ENCODE measurements at regions not wholly inside any gene's neighbourhood (a gene's known extent, or its start where the extent isn't known, plus 50 kb on each side); places are given as distances from the start of the nearest gene placed in this dataset.
A peak's percentile ranks its signal among the peaks of the same experiment; 100 is the strongest.

DNA sequence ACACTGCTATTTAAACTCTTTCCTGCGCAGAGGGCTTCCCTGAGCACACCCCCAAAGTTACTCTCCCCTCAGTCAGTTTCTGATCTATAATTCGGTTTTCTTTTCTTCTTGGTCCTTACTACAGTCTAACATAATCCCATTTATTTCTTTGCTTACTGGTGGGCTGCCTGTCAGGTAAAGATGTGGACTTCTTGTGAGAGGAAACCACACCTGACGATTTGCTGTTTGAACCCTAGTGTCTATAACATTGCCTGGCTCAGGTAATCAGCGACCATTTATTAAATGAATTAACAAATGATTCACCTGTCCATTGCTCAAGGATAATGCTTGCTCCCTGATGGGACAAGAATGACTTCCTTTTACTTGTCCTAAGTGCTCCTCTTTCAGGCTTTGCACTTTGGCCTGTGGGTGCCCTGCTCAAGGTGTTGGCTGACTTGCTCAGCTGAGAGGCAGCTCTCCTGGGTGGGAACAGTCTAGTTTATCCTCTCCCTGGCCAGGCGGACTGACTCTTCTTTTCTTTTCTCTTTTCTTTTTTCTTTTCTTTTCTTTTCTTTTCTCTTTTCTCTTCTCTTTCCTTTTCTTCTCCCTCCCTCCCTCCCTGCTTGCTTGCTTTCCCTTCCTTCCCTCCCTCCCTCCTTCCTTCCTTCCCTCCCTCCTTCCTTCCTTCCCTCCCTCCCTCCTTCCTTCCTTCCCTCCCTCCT, 233.1 kb downstream of the BCAS1 start:
- DNase-seq (ENCODE audit: low spot score): no peak

DNA sequence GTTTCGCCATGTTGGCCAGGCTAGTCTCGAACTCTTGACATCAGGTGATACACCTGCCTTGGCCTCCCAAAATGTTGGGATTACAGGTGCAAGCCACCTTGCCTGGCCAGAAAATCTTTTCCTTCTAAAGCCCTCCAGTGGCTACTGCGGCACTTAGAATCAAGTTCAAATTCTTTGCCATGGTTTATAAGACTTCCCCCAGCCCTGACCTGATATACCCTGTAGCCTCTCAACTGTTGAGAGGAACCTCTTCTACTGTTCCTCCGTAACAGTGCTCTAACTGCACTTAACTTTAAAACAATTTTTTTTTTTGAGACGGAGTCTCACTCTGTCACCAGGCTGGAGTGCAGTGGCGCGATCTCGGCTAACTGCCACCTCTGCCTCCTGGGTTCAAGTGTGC, 235.6 kb downstream of the BCAS1 start:
- no peak for DNase-seq (ENCODE audit: low spot score)

DNA sequence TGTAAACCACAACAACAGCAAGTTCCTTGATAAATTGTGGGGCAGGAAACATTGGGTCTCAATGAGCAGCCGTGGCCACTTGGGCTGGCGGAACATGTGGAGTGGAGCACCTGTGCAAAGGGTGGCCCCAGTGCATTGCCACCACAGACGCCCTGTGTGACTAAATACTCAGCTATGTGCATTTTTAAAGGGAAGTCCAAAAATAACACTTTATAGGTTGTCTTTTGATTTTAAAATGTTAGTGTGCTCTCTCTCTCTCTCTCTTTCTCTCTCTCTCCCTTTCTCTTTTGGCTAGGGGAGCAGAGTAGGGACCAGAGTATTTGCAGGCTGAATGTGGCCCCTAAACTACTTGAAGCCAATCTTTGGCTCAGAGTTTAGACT, 236.3 kb downstream of the BCAS1 start:
- peak; percentile 46 for DNase-seq (ENCODE audit: low spot score)

DNA sequence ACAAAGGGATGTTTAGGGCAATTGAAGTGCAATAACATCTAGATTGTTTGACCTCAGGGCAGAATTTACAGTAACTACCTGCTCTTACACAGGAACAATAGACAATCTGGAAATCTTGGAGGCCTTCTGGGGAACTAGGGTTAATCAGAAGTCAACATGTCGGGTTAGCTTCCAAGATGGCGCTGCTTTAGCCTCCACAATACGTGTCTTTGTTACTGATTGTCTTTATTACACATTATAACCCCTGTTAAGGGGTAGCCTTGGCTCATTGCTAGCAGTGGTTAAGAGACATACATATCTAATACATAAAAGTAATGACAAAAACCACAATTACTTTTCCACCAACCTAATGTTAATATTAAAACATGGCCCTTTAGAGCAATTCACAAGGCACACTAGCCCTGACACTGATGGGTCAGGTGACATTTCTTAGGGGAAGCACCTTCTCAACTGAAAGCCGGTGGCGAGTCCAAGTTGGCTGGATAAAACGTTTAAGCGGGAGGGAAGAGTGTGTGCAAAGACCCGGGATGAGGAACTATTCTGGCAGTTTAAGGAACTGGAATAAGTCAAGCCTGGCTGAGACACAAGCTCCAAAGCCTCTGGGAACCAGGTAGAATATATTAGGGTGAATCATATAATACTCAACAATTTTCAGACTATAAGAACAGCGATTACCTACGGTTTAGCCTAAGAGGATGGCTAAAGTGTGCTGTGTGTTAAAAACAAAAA, 236.9 kb downstream of the BCAS1 start:
- DNase-seq (ENCODE audit: low spot score): no peak

DNA sequence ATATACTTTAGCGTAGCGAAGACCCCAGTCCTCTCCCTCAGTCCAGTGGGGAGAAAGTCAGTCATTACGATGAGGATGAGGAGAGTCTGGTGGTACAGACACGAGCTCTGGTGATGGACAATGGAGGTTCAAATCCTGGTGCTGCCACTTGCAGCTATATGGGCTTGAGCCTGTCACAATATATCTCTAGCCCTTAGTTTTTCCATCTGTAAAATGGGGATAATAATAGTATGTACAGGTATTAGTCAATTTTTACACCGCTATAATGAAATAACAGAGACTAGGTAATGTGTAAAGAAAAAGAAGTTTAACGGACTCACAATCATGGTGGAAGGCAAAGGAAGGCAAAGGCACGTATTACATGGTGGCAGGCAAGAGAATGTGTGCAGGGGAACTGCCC, 237.9 kb downstream of the BCAS1 start:
- DNase-seq (ENCODE audit: low spot score): no peak

DNA sequence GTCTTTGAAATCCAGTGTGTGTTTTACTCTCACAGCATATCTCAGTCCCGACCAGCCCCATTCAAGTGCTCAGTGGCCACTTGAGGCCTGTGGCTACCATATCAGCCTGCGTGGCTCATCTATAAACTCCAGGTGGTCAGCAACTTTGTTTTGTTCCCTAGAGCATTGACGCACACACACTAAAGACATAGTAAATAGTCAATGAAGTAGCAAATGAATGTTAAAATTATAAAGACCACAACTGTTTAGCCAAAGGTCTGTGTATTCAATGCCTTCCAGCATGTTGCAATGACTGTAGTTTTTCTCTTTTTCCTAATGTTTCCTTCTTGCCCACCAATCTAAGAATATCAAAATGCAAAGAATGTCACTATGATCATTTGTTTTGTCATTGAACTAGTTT, 238.2 kb upstream of the ZNF217 start:
- DNase-seq (ENCODE audit: low spot score): no peak

DNA sequence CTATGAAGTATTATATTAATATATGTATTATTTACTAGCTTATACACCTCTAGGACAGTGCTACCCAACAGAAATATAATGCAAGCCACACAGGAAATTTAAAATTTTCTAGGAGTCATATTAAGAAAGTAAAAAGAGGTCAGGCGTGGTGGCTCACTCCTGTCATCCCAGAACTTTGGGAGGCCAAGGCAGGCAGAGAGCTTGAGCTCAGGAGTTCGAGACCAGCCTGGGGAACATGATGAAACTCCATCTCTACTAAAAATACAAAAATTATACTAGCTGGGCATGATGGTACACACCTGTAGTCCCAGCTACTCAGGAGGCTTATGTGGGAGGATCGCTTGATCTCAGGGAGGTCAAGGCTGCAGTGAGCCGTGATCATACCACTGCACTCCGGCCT, 237.6 kb upstream of the ZNF217 start:
- no peak for DNase-seq (ENCODE audit: low spot score)

DNA sequence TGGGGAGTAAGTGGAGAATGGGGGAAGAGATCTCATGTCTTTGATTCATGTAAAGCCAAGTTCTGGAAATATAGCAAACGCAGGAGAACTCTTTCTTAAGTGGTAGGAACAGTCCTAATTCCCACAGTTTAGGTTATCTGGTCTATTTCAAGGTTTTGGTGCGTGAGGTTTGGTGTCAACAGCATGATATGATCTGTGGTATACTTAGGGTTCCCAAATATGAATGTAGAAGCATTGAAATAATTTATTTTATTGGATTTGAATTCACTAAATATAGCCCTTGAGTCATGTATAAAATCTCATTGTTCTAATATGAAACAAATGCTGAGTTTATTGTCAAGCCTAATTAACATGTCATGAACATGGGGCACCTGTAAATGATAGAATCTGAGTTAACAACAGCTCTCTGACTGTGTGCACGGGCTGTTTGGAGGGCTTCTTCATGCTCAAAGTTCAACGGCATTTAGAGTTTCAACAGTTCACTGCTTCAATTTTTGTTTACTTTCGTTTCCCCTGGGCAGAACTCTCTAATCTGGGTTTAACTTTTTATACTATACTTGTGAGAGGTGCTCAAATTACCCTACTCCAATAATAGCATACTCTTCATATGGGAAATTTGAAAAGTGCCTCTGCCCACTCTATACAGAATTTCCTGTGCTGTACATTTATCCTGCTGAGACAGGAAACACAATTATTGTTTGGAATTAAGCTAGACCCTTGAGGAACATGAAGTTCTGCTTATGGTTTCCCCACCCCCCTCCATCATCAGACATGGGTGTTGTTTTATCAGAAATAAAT, 236.3 kb upstream of the ZNF217 start:
- peak; percentile 49 for DNase-seq (ENCODE audit: low spot score)

DNA sequence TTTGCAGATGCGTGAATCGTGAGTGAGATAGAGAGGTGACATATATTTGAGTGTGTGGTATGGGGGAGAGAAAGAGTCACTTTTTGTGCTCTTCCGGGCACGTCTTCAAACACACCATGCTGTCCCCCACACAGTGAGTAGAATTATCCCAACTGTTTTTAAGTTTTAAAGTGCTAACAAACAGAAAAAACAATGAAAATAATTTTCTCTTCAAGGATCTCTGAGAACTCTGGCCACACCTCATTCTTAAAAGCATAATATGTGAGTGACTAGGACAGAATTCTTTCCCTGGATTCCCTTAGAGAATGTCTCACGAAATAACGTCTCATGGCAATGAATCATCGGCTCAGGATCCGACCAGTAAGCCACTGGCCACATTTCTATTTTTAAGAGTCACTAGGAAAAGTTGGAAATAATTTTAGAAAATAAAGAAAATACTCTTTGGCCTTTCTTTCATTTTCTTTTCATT, 235.7 kb upstream of the ZNF217 start:
- no peak for DNase-seq (ENCODE audit: low spot score)

DNA sequence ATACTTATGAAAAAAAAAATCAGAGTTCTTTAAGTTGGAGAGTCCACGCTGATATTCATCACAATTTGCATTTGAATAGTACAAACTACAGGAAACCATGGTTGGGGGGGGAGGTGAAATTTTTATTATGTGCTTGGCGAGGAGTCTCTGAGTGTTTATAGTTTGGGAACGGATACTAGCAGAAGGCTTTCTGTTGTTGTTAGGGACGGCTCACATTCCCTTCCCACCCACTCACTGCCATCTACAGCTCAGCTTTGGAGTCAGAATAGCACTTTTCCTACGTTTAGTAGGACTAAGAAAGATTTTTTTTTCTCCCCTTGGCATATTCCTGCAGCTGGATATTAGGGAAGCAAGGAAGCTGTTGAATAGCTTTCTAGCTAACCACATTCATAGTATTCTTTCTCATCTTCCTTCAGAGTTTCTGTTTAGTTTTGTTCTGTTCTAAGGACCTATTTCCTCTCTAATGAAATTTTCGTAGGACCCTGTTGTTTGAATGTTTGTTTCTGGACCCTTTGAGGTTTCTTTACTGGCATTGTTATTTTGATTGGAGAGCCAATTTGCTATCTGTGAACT, 235.1 kb upstream of the ZNF217 start:
- DNase-seq (ENCODE audit: low spot score): no peak

DNA sequence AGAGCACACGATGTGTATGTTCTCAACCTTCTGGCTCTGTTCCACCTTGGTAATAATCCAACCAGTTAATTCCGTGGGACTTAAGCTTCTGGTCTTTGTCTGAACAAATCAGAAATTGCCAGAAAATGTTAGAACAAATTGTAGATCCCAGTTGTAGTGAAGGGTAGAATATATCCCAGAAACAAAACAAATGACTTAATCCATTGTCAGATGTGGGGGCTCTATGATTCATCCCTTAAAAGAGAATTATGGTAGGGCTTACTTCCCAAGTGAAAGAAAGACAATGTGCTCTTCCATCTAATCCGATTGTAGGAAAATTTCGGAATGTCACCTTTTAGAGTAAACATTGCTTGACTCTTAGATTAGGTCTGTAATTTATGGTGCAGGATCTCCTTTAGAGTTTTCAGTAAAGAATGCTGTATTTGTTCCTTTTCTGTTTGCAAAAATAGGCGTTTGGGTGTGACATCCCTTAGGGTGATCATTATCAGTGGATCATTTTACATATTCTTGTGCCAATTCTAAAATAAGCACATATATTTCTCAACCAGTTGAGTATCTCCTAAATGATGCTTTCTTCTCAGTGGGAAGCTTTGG, 234.5 kb upstream of the ZNF217 start:
- DNase-seq (ENCODE audit: low spot score): no peak

DNA sequence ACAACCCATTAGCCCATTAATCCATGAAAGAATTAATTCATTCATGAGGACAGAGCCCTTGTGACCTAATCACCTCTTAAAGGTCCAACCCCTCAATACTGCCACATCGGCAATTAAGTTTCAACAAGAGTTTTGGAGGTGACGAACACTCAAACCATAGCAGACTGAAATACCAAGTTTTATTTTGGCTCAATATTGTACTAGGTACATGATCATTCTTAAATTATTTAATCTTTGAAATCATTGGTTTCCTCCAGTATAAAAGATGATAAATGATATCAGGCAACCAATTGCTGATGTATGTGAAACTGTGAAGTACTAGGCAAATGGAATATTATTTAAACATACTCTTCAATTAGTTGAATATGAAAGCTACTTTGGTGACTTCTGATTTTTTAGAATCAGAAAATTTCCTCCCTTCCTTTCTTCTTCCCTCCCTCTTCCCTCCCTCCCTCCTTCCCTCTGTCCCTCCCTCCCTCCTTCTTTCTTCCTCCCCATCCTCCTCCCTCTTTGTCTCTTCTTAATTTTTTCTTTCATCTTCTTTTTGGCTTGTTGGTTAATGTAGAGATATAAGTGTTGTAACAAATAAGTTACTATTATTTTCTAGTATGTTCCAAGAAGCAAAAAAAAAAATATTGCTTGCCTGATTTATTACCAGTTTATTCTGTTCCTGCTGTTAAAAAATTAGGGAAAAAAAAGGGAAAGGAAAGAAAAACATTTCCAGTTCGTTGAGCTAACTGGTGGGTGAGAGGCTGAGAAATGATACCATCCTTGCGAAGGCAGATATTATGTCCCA, 233.9 kb upstream of the ZNF217 start:
- DNase-seq (ENCODE audit: low spot score): no peak

DNA sequence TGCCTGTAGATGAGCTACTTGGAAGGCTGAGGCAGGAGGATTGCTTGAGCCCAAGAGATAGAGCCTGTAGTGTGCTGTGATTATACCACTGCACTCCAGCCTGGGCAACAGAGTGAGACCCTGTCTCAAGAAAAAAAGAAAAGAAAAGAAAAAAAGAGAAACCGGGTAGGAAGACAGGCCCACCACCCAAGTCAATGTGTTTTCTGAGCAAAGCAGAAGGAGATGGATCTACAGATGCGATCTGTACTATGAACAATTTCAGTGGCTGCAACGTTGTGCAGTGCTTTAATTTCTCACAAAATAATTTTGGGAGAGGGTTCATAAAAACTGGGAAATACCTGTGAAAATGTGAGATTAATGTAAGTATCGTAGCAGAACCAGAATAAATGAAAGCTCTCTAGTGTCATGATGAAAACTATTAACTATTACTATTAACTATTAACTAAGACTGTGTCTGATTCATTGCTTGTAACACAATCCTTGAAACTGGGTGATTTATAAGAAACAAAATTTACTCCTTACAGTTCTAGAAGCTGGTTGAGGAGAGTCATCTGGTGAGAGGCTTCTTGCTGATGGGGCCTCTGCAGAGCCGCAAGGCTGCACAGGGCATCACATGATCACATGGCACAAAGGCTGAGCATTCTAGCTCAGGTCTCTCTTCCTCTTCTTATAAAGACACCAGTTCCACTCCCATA, 233.1 kb upstream of the ZNF217 start:
- DNase-seq (ENCODE audit: low spot score): peak; percentile 56

DNA sequence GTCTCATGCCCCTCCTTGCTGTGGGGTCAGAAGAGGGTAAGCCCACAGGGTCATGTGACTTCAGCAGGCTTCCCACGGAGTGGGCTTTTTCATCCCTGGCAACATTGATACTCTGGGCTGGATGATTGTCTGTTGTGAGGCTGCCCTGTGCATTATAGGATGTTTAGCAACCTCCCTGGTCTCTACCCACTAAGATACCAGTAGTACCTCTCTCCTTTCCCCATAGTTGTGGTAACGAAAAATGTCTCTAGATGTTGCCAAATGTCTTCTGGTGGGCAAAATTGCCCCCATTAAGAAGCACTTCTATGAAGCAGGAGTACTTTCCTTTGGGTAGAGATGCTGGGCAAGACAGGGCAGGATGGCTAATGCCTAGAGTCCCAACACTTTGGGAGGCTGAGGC, 232.5 kb upstream of the ZNF217 start:
- DNase-seq (ENCODE audit: low spot score): no peak

DNA sequence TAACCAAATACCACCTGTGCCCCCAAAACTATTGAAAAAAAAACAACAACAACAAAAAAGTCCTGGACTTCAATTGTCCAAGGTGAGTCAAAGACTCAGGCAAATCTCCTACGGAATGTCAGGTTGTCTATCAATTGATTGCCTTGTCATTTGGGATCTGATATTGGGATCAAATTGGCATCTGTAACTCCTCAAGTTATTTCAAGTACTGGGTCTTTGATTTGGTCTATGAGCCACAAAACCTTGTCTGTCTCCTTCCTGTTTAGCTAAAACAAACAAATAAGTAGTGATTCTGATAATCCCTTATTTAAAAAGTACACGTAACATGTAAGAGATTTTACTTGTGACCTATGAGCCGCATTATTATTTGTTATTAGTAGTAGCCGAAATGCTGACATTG, 231.6 kb upstream of the ZNF217 start:
- DNase-seq (ENCODE audit: low spot score): no peak

DNA sequence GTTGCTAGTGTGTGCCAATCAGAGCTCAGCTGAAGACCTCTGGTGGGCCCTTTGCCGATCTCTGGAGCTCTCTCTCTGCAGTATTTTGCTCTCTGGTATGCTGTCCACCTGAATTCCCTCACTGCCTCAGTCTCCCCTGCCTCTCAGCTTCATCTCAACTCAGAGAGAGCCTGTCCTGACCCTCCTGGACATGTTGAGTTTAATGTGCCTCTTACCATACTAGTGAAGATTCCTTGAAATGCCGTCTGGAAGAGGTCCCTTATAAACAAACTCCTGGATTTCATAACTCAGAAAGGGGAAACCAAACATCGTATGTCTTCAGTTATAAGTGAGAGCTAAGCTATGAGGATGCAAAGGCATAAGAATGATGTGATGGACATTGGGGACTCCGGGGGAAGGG, 231.1 kb upstream of the ZNF217 start:
- no peak for DNase-seq (ENCODE audit: low spot score)

DNA sequence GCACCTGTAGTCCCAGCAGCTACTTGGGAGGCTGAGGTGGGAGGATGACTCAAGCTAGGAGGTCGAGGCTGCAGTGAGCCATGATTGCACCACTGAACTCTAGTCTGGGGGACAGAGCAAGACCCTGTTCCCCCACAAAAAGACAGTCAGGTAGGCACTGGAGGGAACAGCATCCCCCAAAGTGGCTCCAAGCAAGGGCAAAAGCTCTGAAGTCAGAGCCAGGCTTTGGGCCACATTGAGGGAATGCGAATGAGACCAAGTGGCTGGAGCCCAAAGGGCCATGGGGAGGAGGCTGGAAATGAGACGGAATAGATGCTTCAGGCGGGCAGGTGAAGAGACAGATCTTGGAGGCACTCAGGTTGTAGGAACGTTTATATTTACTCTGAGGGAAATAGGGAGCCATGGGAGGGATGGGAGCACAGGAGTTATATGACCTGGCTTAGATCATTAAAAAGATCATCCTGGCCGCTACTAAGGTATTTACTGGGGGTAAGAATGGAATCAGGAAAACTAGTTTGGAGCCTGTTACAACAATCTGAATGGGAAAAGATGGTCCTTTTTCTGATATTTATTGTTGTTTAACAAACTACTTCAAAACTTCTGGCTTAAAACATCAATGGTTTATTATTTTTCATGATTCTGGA, 229.6 kb upstream of the ZNF217 start:
- no peak for DNase-seq (ENCODE audit: low spot score)

DNA sequence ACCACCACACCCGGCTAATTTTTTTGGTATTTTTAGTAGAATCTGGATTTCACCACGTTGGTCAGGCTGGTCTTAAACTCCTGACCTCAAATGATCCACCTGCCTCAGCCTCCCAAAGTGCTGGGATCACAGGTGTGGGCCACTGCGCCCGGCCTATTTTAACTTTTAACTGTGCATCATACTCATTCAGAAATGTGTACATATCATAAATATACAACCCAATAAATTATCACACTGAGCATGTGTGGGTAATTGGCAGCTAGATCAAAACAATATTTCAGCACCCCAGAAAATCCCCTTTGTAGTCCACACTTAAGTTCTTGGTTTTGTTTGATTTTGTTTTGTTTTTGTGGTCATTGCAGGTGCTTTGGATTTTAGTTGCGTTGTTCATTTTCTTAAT, 228.9 kb upstream of the ZNF217 start:
- no peak for DNase-seq (ENCODE audit: low spot score)

DNA sequence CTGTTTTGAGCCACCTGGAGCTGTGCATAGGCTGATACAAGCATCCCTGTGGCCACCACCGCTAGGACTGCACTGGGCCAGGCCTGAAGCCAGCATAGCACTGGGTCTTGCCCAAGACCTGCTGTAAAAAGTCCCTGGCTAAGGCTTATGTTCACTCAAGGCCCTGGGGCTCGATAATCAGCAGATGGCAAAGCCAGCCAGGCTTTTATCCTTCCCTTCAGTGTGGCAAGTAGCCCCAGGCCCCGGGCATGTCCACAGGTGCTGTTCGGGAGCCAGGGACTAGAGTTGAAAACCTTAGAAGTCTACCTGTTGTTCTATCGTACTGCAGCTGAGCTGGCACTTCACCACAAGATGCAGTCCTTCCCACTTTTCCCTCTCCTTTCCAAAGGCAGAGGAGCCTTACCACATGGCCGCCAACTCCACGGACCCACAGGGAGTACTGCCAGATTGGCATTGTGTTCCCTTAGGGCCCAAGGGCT, 226.4 kb upstream of the ZNF217 start:
- no peak for DNase-seq (ENCODE audit: low spot score)

Measured in germinal center (tissue), 1 donor.